ENCODE measurements at regions not wholly inside any gene's neighbourhood (a gene's known extent, or its start where the extent isn't known, plus 50 kb on each side); places are given as distances from the start of the nearest gene placed in this dataset.
"Not testable (repeated sequence)": the region's sequence is repeated elsewhere in the genome, so short reads cannot be mapped to it uniquely, and the experiment has no call there.

- not testable (repeated sequence) for DNase-seq (ENCODE audit: low spot score)
These were observed 59.7 kb upstream of the FRG2C start for GRCh38 chr3:75604286-75604934.

- DNase-seq (ENCODE audit: low spot score) = not testable (repeated sequence)
These were observed 56.1 kb upstream of the FRG2C start for GRCh38 chr3:75607996-75608395.

GRCh38 chr3:75609598-75609997 lies 54.5 kb upstream of the FRG2C start:
- DNase-seq (ENCODE audit: low spot score) = not testable (repeated sequence)

DNA sequence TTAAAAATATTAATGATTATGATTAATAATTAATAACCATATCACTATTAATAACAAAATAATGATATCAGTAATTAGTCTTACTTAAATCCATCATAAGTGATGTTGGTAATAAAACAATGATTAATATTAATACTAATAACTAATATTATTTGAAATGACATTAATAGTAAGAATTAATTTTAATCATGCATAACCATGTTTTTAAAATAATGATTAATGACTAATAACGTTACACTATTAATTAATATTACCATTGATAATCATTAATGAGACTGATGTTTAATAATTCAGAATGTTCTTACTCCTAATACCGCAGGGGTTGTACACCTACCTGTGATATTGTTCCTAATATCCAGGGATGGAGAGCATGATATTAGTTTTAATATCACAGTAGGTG lies 53.4 kb upstream of the FRG2C start:
- DNase-seq (ENCODE audit: low spot score) = no peak

DNA sequence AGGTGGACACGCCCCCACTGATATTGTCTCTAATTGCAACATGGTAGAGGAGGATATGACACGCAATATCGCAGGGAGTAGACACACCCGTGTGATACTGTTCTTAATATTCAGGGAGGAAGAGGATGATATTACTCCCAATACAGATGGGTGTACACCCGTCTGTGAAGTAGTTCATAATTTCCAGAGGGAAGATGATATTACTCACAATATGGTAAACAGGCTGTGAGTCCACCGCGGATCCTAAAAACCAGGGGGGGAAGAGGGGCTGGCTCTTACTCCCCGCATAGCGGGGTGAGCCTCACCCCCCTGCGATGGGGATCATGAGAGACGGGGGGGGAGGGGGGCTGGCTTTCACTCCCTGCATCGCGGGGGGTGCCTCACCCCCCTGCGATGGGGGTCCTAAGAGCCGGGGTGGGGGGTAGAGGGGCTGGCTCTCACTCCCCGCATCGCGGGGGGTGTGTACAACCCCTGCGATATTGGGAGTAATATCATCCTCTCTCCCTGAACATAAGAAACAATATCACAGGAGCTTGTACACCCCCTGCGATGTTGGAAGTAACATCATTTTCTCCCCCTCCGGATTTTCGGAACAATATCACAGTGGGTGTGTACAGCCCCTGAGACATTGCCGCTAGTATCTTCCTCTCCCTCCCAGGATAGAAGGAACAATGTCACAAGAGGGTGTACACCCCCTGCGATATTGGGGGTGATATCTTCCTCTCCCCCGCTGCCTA lies 52.2 kb upstream of the FRG2C start:
- DNase-seq (ENCODE audit: low spot score) = not testable (repeated sequence)

Measured in globus pallidus (tissue), 1 donor.